K562 (cell line): ENCODE measurements at regions not wholly inside any gene's neighbourhood (a gene's known extent, or its start where the extent isn't known, plus 50 kb on each side); places are given as distances from the start of the nearest gene placed in this dataset.
"Not testable (repeated sequence)": the region's sequence is repeated elsewhere in the genome, so short reads cannot be mapped to it uniquely, and the experiment has no call there.

ENCODE experiments used
- ATAC-seq: fragments of 200-7000 bp; cut with Tn5 transposase; 3 replicates; pipeline ENCODE4 v1.9.1; 2020; ENCODE audit warnings: moderate library complexity
- BruUV-seq: library from RNA; stranded (reverse); fragments of 400-500 nt; replicated peaks from 2 replicates; lab custom pipeline; 2021; lab: Mats Ljungman, UMichigan
- CTCF ChIA-PET: fragments of 300-600 bp; formaldehyde crosslinking; extraction: SDS; loops from one replicate; lab custom pipeline; 2021; ENCODE audit warnings: low intra/inter-chr PET ratio; lab: Yijun Ruan, JAX
- POLR2A ChIA-PET: fragments of 300-600, 350-650 bp; sonication (Branson Sonifier 250); formaldehyde crosslinking; extraction: SDS; loops from one replicate; lab custom pipeline; 2021; ENCODE audit warnings: antibody characterized with exemption, inconsistent platforms; lab: Yijun Ruan, JAX
- DNase-seq, 4 experiments: peaks; one replicate each; pipeline versions ENCODE4 v3.0.0 to v3.0.0-alpha.2; 2011 to 2018; ENCODE audit warnings: low spot score in 3 of 4, mixed read lengths in 3 of 4; ENCODE audit errors: extremely low read depth in 1 of 4
- FAIRE-seq: peaks from 2 replicates; lab custom pipeline; 2011; peaks lifted over from hg19 to GRCh38; lab: Jason Lieb, UNC
- H2AFZ ChIP-seq: 2 replicates; pipeline ENCODE4 v1.6.0; 2011; ENCODE audit warnings: low read depth, low read length, control low read depth, inconsistent platforms
- H3K27ac ChIP-seq: fragments of 200-600 bp; 3 replicates; pipeline ENCODE4 v1.8.0; 2011; ENCODE audit warnings: low read depth, mild to moderate bottlenecking, control low read depth, inconsistent platforms, low read length, moderate library complexity, mixed read lengths; ENCODE audit errors: extremely low read depth
- H3K27me3 ChIP-seq, 2 experiments: fragments of 300-600 bp in 1 of 2; 2 replicates in 1 of 2; 3 replicates in 1 of 2; pipeline versions ENCODE4 v1.6.0 to v1.8.0; 2011; ENCODE audit warnings: inconsistent platforms in 2 of 2, low read length in 2 of 2, mild to moderate bottlenecking in 1 of 2, mixed read lengths in 1 of 2, moderate library complexity in 1 of 2; ENCODE audit not compliant: control insufficient read depth in 2 of 2, insufficient read depth in 2 of 2
- H3K36me3 ChIP-seq: fragments of 300-600 bp; 3 replicates; pipeline ENCODE4 v1.8.0; 2011; ENCODE audit warnings: mild to moderate bottlenecking, low read length, inconsistent platforms; ENCODE audit not compliant: control insufficient read depth, insufficient read depth
- H3K4me1 ChIP-seq, 2 experiments: fragments of 200-600 bp in 1 of 2; replicated peaks in 1 of 2; 2 replicates in 1 of 2; 3 replicates in 1 of 2; pipeline versions ENCODE4 v1.5.1 to v1.8.0; 2011; ENCODE audit warnings: inconsistent platforms in 2 of 2, low read length in 2 of 2, mild to moderate bottlenecking in 1 of 2, mixed read lengths in 1 of 2, moderate library complexity in 1 of 2; ENCODE audit not compliant: control insufficient read depth in 2 of 2, insufficient read depth in 2 of 2
- H3K4me2 ChIP-seq: 2 replicates; pipeline ENCODE4 v1.6.1; 2011; ENCODE audit warnings: low read length, control low read depth, inconsistent platforms, mixed read lengths; ENCODE audit not compliant: insufficient read depth
- H3K4me3 ChIP-seq: fragments of 200-600 bp; sonication (generic), shearing (Covaris generic); 2 replicates; pipeline ENCODE4 v1.5.1; 2016; ENCODE audit warnings: control low read depth, inconsistent platforms
- H3K79me2 ChIP-seq: fragments of 200-600 bp; 3 replicates; pipeline ENCODE4 v1.8.0; 2011; ENCODE audit warnings: low read length, inconsistent platforms; ENCODE audit not compliant: control insufficient read depth, insufficient read depth
- H3K9ac ChIP-seq, 2 experiments: 2 replicates each; pipeline versions ENCODE4 v1.6.0 to v1.6.1; 2011; ENCODE audit warnings: low read depth in 2 of 2, low read length in 2 of 2, control low read depth in 1 of 2, inconsistent platforms in 1 of 2, mild to moderate bottlenecking in 1 of 2, mixed read lengths in 1 of 2; ENCODE audit not compliant: insufficient read depth in 1 of 2
- H3K9me1 ChIP-seq: one replicate; pipeline ENCODE4 v1.6.0; 2011; ENCODE audit warnings: inconsistent platforms, mild to moderate bottlenecking, low read length, moderate library complexity; ENCODE audit not compliant: control insufficient read depth, insufficient read depth
- H3K9me3 ChIP-seq: replicated peaks from 2 replicates; pipeline ENCODE4 v1.5.1; 2011; ENCODE audit warnings: low read depth, low read length, inconsistent platforms; ENCODE audit not compliant: control insufficient read depth, insufficient read depth
- H4K20me1 ChIP-seq: replicated peaks from 2 replicates; pipeline ENCODE4 v1.6.1; 2011; ENCODE audit warnings: low read length, inconsistent platforms, mixed read lengths; ENCODE audit not compliant: control insufficient read depth, insufficient read depth
- RBM25 ChIP-seq: fragments of 200-400 bp; formaldehyde crosslinking; IDR thresholded peaks from 2 replicates; pipeline ENCODE4 v1.6.1; 2018; ENCODE audit warnings: low read length, low read depth, moderate library complexity; ENCODE audit not compliant: severe bottlenecking
- WGBS: fragments of 100-300 bp; shearing (Covaris generic); methylation state at CpG from one replicate; pipeline ENCODE4 v1.1.6; 2016; ENCODE audit warnings: low coverage, mixed read lengths; ENCODE audit not compliant: insufficient coverage; ENCODE audit errors: missing lambda C conversion rate; 5-methylcytosine and 5-hydroxymethylcytosine counted together
- in situ Hi-C: fragments of 300-500 bp; cut with MboI; formaldehyde crosslinking; loops from 4 replicates; pipeline ENCODE4 v1.15.0; 2018; ENCODE audit warnings: inconsistent platforms, mixed read lengths
- intact Hi-C: fragments of 100-400 bp; cut with micrococcal nuclease; formaldehyde crosslinking; loops from 2 replicates; pipeline ENCODE4 v1.14.2; 2022

DNA sequence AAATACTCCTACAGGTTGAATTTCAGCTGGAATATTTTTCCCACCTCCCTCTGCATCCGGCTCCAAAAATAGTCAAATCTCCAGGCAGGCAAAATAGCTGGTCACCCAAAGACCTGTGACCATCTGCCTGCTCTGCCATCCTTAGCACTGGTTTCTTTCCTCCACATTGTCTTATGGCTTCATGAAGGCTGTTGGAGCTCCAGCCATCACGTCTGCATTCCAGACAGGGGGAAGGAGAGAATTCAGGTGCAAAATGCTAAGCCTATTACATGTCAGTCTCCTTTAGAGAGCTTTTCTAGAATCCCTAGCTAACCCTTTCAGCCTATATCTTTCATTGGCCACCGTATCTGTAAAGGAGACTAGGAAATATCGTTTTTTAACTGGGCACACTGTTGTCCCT, 367.7 kb downstream of the BCL2L11 start:
- H3K9me1 ChIP-seq, H4K20me1 ChIP-seq, H3K4me3 ChIP-seq, POLR2A ChIA-PET, H3K4me2 ChIP-seq, BruUV-seq, H3K9ac ChIP-seq, CTCF ChIA-PET, H3K27ac ChIP-seq: not testable (repeated sequence)
- H3K79me2 ChIP-seq = peaks cover 69% of the 10 kb centered on the region
- WGBS = 83% methylated on average over 3 of the region's 4 CpGs
- TF ChIP-seq RBM25 = peak; percentile 56
- TF ChIP-seq, all 486 proteins: peak for 1; not testable (repeated sequence) for 485
- H2AFZ ChIP-seq, DNase-seq, H3K9me3 ChIP-seq, FAIRE-seq, in situ Hi-C loops, ATAC-seq, H3K4me1 ChIP-seq, H3K36me3 ChIP-seq, H3K27me3 ChIP-seq, intact Hi-C loops: not testable (repeated sequence)

DNA sequence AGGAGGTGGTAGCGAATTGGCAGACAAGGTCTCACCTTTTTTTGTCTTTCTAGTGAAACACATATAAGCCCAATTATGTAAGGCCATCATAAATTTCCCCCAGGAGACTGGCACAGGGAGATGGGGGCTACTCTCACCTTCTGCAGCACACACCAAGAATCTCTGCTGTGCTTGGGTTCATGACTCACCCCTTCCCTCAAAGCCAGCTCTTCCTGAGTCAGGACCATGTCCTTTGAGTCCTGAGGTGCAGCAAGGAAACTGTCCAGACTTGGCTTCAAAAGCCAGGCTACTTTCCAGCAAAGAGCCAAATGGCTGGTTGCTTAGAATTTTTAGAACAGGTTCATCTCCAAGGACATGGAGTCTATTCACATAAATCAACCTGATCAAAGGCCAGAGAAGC, 368.7 kb downstream of the BCL2L11 start:
- H3K4me3 ChIP-seq, H4K20me1 ChIP-seq, DNase-seq, H3K9me3 ChIP-seq, CTCF ChIA-PET, H3K9ac ChIP-seq, H3K36me3 ChIP-seq, H3K4me2 ChIP-seq, H3K9me1 ChIP-seq, BruUV-seq, FAIRE-seq, H2AFZ ChIP-seq, H3K4me1 ChIP-seq, H3K27me3 ChIP-seq, intact Hi-C loops, POLR2A ChIA-PET, ATAC-seq, H3K27ac ChIP-seq, in situ Hi-C loops: not testable (repeated sequence)
- no CpG with 5 or more reads among the region's 1 CpG for WGBS
- peaks cover 68% of the 10 kb centered on the region for H3K79me2 ChIP-seq

DNA sequence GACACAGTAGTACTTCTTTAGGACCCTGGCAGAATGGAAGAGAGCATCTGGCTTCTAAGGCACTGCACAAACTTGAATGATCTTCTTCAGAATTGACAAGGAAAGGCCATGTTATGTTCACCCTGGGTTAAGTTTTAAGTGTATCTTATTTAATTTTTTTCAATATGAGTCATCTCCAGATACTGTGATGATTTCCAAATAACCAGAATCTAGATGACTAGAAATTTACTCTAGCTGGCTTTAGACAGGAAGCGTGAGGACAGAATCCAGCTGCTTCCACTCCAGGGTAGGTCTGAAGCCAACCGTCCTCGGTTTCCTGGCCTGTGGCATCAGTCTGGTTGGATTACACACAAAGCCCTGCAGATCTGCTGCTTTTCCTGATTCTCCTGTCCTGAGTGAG, 370.5 kb downstream of the BCL2L11 start:
- ATAC-seq, CTCF ChIA-PET: not testable (repeated sequence)
- WGBS = no CpG with 5 or more reads among the region's 3 CpGs

More for the DNA sequence above, 370.5 kb downstream of the BCL2L11 start:
- H3K4me1 ChIP-seq, H3K36me3 ChIP-seq, H3K4me3 ChIP-seq, intact Hi-C loops, H3K27ac ChIP-seq, FAIRE-seq, H3K9ac ChIP-seq, POLR2A ChIA-PET, in situ Hi-C loops, H3K9me3 ChIP-seq, DNase-seq, H3K27me3 ChIP-seq, H3K4me2 ChIP-seq, H3K9me1 ChIP-seq, H2AFZ ChIP-seq, H4K20me1 ChIP-seq, BruUV-seq: not testable (repeated sequence)
- peaks cover 61% of the 10 kb centered on the region for H3K79me2 ChIP-seq
